H1 (cell line): ENCODE measurements at regions not wholly inside any gene's neighbourhood (a gene's known extent, or its start where the extent isn't known, plus 50 kb on each side); places are given as distances from the start of the nearest gene placed in this dataset.

ENCODE experiments used
- ATF3 ChIP-seq: IDR thresholded peaks from 2 replicates; pipeline ENCODE4 v1.6.1; 2011; ENCODE audit warnings: low read depth, mild to moderate bottlenecking, low read length; ENCODE audit not compliant: insufficient read depth
- BRCA1 ChIP-seq: IDR thresholded peaks from 2 replicates; pipeline ENCODE4 v1.6.1; 2012; ENCODE audit warnings: low read depth, low read length, improper control_type of control experiment
- CBX5 ChIP-seq: fragments of 300-800, 300-1000 bp; sonication (generic); IDR thresholded peaks from 2 replicates; pipeline ENCODE4 v1.7.1; 2016; ENCODE audit warnings: antibody characterized with exemption, low read length, low read depth
- CHD2 ChIP-seq: IDR thresholded peaks from 2 replicates; pipeline ENCODE4 v1.6.1; 2012; ENCODE audit warnings: low read length, improper control_type of control experiment
- CTBP2 ChIP-seq: IDR thresholded peaks from 2 replicates; pipeline ENCODE4 v1.7.0; 2011; ENCODE audit warnings: borderline replicate concordance, mild to moderate bottlenecking, moderate library complexity, mixed read lengths, low read length; ENCODE audit not compliant: insufficient read depth, insufficient read length
- SIRT6 ChIP-seq: IDR thresholded peaks from one replicate; pipeline ENCODE4 v1.7.1; 2012; ENCODE audit warnings: low read length, inconsistent platforms
- USF2 ChIP-seq: IDR thresholded peaks from 2 replicates; pipeline ENCODE4 v1.6.1; 2011; ENCODE audit warnings: low read length, improper control_type of control experiment

- TF ChIP-seq ATF3 (no peak), USF2 (no peak), BRCA1 (no peak), CBX5 (no peak), SIRT6 (no peak), CHD2 (no peak), CTBP2 (no peak)
Measured at GRCh38 chr2:51251356-51251755, 219.4 kb upstream of the NRXN1 start (continued).
